ENCODE measurements at regions not wholly inside any gene's neighbourhood (a gene's known extent, or its start where the extent isn't known, plus 50 kb on each side); places are given as distances from the start of the nearest gene placed in this dataset.

DNA sequence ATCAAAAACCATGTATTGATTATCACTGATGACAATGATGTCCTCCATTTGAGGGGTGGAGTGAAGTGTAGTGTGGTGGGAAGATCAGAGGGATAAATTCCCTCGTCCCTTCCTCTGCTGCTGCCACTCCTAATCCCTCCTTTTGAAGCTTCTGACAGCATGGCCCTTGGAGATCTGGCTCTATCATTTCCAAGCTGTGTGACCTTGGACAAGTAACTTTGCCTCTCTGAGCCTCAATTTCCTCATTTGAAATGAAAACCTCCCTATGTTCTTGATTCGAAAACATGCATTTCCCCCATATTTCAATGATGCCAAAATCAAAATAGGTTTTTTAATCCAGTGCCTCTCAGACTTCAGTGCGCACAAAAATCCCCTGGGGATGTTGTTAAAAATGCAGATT is 231.6 kb downstream of the RBM19 start:
- TF ChIP-seq, protein P1, sequence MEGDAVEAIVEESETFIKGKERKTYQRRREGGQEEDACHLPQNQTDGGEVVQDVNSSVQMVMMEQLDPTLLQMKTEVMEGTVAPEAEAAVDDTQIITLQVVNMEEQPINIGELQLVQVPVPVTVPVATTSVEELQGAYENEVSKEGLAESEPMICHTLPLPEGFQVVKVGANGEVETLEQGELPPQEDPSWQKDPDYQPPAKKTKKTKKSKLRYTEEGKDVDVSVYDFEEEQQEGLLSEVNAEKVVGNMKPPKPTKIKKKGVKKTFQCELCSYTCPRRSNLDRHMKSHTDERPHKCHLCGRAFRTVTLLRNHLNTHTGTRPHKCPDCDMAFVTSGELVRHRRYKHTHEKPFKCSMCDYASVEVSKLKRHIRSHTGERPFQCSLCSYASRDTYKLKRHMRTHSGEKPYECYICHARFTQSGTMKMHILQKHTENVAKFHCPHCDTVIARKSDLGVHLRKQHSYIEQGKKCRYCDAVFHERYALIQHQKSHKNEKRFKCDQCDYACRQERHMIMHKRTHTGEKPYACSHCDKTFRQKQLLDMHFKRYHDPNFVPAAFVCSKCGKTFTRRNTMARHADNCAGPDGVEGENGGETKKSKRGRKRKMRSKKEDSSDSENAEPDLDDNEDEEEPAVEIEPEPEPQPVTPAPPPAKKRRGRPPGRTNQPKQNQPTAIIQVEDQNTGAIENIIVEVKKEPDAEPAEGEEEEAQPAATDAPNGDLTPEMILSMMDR (IDR thresholded peaks at IDR 0.05), result no peak
- no peak for TF ChIP-seq POLR2A (IDR thresholded peaks at IDR 0.05)
